GM21825 (cell line): ENCODE measurements at regions not wholly inside any gene's neighbourhood (a gene's known extent, or its start where the extent isn't known, plus 50 kb on each side); places are given as distances from the start of the nearest gene placed in this dataset.
"Not testable (repeated sequence)": the region's sequence is repeated elsewhere in the genome, so short reads cannot be mapped to it uniquely, and the experiment has no call there.

Experiments
- ATAC-seq: cut with Tn5 transposase; IDR thresholded peaks from one replicate; pipeline ENCODE4 v1.9.1; 2021; ENCODE audit warnings: mild to moderate bottlenecking, moderate library complexity; ENCODE audit not compliant: unreplicated experiment

DNA sequence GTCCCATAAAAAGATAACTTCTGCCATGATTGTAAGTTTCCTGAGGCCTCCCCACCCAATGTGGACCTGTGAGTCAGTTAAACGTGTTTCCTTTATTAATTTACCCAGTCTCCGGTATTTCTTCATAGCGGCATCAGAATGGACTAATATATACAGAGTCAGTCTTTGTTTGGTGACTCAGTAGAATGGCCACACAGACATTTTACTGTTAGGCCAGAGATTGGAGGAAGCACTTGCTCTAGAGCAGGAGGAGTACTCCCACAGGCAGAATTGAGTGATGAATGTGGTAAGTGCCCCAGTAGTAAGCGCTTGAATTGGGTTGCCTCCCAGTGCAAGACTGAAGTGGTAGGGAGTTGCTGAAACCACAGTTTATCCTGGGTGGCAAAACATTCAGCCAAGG lies 149.5 kb upstream of the SMIM30 start:
- no peak for ATAC-seq

GRCh38 chr7:113267271-113267670 lies 148.9 kb upstream of the SMIM30 start:
- ATAC-seq: peak; percentile 83

DNA sequence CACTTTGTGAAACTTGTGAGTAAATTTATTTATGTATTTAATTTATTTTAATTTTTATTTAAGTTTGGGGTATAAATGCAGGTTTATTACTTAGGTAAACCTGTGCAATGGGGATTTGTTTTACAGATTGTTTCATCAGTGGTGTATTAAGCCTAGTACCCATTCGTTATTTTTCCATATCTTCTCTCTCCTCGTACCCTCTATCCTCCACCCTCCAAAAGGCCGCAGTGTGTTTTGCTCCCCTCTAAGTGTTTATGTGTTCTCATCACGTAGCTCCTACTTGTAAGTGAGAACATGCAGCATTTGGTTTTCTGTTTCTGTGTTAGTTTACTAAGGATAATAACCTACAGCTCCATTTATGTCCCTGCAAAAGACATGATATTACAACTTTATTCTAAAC lies 145.4 kb upstream of the SMIM30 start:
- ATAC-seq: no peak

DNA sequence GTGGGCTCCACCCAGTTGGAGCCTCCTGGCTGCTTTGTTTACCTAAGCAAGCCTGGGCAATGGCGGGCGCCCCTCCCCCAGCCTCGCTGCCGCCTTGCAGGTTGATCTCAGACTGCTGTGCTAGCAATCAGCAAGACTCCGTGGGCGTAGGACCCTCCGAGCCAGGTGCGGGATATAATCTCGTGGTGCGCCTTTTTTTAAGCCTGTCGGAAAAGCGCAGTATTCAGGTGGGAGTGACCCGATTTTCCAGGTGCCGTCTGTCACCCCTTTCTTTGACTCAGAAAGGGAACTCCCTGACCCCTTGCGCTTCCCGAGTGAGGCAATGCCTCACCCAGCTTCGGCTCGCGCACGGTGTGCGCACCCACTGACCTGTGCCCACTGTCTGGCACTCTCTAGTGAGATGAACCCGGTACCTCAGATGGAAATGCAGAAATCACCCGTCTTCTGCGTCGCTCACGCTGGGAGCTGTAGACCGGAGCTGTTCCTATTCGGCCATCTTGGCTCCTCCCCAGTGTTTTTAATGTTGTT lies 144.9 kb upstream of the SMIM30 start:
- not testable (repeated sequence) for ATAC-seq

DNA sequence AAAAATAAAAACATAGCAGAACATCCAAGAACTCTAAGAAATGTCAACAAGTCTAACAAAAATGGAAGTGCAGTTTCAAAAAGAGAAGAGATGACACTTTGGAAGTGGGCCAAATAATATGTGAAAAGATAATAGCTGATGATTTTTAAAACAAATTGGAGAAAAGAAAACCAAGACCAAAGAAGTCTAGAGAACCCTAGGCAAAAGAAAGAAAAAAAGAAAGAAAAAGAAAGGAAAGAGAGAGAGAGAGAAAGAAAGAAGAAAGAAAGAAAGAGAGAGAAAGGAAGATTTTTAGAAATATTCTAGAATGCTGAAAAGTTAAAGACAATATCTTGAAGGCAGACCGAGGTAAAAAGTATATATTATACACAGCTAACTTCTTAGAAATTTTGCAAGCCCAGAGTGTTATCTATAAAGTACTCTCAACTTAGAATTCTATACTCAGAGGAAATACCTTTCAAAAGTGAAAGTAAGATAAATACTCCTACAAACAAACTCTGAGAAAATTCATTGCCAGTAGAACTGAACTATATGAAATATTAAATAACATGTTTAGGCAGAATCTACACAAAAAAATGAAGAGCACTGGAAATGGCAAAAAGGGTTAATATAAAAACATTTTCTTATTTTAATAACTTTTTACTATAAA lies 138.7 kb upstream of the SMIM30 start:
- ATAC-seq: no peak

GRCh38 chr7:113247198-113247597 lies 128.8 kb upstream of the SMIM30 start:
- ATAC-seq: no peak

- ATAC-seq: no peak
These were observed 128.4 kb upstream of the SMIM30 start for GRCh38 chr7:113246738-113247137.

DNA sequence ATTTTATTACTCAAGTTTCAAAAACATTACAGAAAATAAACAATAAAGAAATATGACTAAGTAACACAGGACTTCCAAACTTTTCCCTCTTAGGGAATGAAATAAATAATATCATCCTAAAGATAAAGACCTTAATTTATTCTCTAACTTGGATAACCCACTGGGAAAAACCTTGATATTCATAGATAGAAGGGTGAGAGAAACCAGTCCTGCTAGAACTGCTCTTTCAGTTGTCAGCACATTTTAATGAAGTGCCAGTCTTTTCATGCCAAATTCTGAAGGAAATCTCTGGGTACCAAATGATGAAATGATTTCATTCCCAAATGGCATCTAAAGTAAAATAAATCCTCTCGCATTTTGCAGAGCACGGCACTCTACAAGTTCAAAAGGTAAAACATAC lies 114.5 kb upstream of the SMIM30 start:
- no peak for ATAC-seq

- ATAC-seq: no peak
These were observed 112.3 kb upstream of the SMIM30 start for GRCh38 chr7:113230691-113231090.

DNA sequence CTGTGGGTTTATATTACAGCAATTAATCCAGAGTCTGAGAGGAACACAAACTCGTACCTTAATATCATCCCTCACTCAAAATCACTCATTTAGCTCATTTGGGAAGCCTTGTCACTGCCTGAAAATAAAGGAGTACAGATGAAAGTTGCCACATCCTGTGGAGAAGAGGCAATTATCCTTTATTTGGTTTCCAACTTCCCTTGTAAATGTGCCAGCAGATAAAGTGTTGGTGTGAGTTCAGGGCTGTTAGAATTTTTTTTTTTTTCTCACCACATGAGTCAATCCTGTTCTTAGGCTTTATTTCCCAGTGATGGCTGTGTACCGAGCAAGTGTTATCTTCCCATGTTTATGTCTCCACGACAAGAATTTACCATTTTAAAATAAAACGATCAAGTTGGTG lies 99.0 kb upstream of the SMIM30 start:
- no peak for ATAC-seq

DNA sequence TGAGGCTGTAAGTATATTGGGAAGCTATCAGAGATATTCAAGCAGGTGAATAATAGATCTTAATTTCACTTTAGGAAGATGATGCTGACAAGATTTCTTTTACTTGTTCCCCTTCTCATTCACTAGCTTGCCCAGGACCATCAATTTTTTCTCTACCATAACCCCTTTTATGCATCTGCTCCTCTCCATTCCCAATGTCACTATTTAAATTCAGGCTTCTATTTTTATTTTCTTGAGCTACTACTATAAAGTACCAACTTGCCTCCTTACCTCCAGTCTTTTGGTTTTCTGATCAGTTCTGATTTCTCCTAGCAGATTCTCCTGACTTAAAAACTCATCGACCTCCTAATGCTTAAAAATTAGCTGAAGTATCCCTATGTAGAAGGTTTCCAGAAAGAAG lies 97.7 kb upstream of the SMIM30 start:
- ATAC-seq: no peak

GRCh38 chr7:113209449-113210203 lies 91.3 kb upstream of the SMIM30 start:
- no peak for ATAC-seq

GRCh38 chr7:113207931-113208330 lies 89.6 kb upstream of the SMIM30 start:
- no peak for ATAC-seq

GRCh38 chr7:113207441-113207840 lies 89.1 kb upstream of the SMIM30 start:
- ATAC-seq: no peak

DNA sequence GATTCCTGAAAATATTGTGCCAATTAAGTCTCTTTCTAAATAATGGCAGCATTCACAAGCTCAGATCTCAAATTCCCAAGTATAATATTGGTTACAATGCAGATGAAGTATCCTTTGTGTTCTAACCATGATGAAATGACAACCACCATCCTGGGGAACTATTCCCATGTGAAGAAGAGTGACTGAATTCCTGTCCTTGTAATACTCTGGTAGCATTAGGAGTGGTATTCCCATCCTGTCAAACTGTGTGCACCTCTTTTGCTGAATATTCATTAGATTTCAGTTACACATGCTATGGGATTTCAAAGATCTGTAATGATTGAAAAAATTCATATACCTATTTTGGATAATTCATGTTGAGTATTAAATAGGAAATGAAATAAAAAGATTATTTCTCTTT lies 86.1 kb upstream of the SMIM30 start:
- ATAC-seq: no peak

DNA sequence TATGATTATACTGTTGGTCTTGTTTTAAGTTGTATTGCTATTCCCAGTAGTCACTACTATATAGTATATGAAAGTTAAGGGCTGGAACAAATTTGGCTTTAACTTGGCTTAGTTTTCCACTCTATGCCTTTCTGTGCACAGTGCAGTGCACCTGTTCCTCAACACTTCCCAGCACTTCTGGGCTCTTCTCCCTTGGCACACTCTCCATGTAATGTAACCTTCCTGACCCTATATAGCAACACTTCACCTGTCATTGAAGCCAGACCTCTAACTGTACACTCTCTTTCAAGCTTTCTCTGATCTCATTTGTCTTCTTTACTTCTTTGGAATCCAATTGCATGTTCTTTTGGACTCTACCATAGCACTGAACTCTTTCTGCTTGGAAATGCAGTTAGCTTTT lies 83.9 kb upstream of the SMIM30 start:
- ATAC-seq: no peak

DNA sequence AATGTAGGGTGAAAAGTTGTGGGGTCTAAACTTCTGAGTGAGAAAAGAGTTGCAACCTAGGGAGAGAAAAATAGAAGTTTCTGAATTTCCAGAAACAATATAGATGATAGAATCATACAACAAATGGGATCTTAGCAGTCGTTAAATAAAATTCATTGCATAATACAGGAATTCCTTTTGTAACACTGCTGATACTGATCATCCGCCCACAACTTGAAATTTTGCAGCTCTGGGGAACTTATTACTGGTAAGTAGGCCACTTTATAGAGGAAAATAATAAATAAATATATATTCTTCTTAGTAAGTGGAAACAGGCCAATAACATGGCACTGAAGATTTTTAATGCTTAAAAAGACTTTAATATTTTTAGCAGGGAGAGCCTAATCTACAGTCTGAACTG lies 81.9 kb upstream of the SMIM30 start:
- ATAC-seq: no peak

- no peak for ATAC-seq
These were observed 81.5 kb upstream of the SMIM30 start for GRCh38 chr7:113199841-113200240.

GRCh38 chr7:113199136-113199535 lies 80.8 kb upstream of the SMIM30 start:
- ATAC-seq: no peak

- ATAC-seq: no peak
These were observed 79.9 kb upstream of the SMIM30 start for GRCh38 chr7:113198226-113198625.

DNA sequence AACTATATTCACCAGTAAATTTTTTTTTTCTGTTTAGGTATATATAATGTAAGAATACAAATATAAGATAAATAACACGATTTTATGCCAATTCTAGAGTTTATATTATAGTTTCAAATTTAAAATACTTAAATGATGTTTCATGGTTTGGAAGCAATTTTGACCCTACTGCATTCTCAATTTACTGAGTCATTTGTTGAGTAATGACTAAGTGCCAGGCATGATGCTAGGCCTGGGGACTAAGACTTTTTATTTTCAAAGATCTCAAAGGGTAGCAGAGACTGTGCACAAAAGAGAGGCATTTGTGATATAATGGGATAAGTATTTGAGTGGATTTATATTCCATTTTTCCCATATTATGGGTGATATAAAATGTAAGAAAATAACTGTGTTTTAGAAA lies 78.9 kb upstream of the SMIM30 start:
- ATAC-seq: no peak

GRCh38 chr7:113188396-113188795 lies 70.0 kb upstream of the SMIM30 start:
- no peak for ATAC-seq
